Naive thymus-derived CD8-positive, alpha-beta T cell (primary cell): ENCODE measurements at regions not wholly inside any gene's neighbourhood (a gene's known extent, or its start where the extent isn't known, plus 50 kb on each side); places are given as distances from the start of the nearest gene placed in this dataset.
"Not testable (repeated sequence)": the region's sequence is repeated elsewhere in the genome, so short reads cannot be mapped to it uniquely, and the experiment has no call there.

Experiments used
- ATAC-seq, 2 donors: fragments of 150-1000 bp; cut with Tn5 transposase in 1 of 2; sonication (Bioruptor Pico), chemical (Tn5 transposase) in 1 of 2; 1 replicate in 1 of 2; 2 replicates in 1 of 2; pipeline ENCODE4 v1.10.0; 2021; ENCODE audit warnings: mild to moderate bottlenecking in 2 of 2, moderate library complexity in 2 of 2
- POLR2A ChIA-PET: fragments of 350-600 bp; sonication (Branson Sonifier 250); formaldehyde crosslinking; loops from one replicate; lab custom pipeline; 2021; ENCODE audit warnings: antibody characterized with exemption; lab: Charles Lee
- DNase-seq, 10 donors: peaks; one replicate each; pipeline versions ENCODE4 v3.0.0 to v3.0.0-alpha.2; 2020 to 2022
- H3K27ac Mint-ChIP-seq, 10 donors: one replicate each; pipeline ENCODE4 v1.8.0; 2020 to 2022; ENCODE audit warnings: mild to moderate bottlenecking in 10 of 10, mixed read lengths in 10 of 10, moderate library complexity in 4 of 10, inconsistent platforms in 1 of 10
- H3K27me3 Mint-ChIP-seq, 5 donors: one replicate each; pipeline ENCODE4 v1.8.0; 2021 to 2022; ENCODE audit warnings: mixed read lengths in 5 of 5
- H3K36me3 Mint-ChIP-seq, 3 donors: one replicate each; pipeline ENCODE4 v1.8.0; 2020 to 2022; ENCODE audit warnings: mixed read lengths in 3 of 3, mild to moderate bottlenecking in 2 of 3, inconsistent platforms in 1 of 3
- H3K4me1 Mint-ChIP-seq, 4 donors: one replicate each; pipeline ENCODE4 v1.8.0; 2021 to 2022; ENCODE audit warnings: mixed read lengths in 4 of 4
- H3K4me3 Mint-ChIP-seq, 10 donors: one replicate each; pipeline ENCODE4 v1.8.0; 2020 to 2022; ENCODE audit warnings: mild to moderate bottlenecking in 10 of 10, mixed read lengths in 10 of 10, moderate library complexity in 6 of 10, inconsistent platforms in 1 of 10
- H3K9me3 Mint-ChIP-seq, 9 donors: one replicate each; pipeline ENCODE4 v1.8.0; 2020 to 2022; ENCODE audit warnings: mixed read lengths in 9 of 9, mild to moderate bottlenecking in 3 of 9, inconsistent platforms in 1 of 9, moderate library complexity in 1 of 9

- H3K4me1 Mint-ChIP-seq, result no peaks in the 10 kb centered on the region
- no peak overlapping the region for H3K27ac Mint-ChIP-seq
- no peak overlapping the region for H3K4me3 Mint-ChIP-seq
- peaks cover 0 to 1% (median 0%) of the 10 kb centered on the region in 5 donors for H3K27me3 Mint-ChIP-seq
- no peaks in the 10 kb centered on the region for H3K36me3 Mint-ChIP-seq
- H3K9me3 Mint-ChIP-seq, result peaks cover 0 to 6% (median 0%) of the 10 kb centered on the region in 9 donors
- POLR2A ChIA-PET, result no interaction called here
- ATAC-seq, result no peak
- DNase-seq, result no peak
Observed at GRCh38 chr4:147247579-147247978, 233.3 kb upstream of the EDNRA start.

DNA sequence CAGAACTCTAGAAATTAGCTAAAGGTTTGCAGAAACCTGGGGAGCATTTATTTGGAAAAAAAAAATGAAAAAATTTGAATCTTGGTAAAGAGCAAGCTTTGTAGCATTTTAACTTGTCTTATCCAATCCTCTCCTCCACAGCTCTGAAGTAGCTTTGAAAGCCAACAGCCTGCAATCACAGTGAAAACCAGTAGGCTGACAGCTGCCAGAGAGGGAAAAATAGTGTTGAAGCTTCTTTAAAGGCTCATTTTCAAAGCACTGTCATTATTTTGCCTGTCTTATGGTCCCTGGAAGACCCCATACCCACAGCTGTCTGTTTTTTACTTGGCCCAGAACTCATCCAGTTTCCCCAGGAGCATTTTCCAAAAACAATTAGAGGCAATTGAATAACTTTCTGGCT, 230.8 kb upstream of the EDNRA start:
- DNase-seq (no peak), ATAC-seq (no peak)
- H3K4me3 Mint-ChIP-seq, result no peak overlapping the region
- peaks cover 0 to 5% (median 0%) of the 10 kb centered on the region in 3 donors for H3K36me3 Mint-ChIP-seq
- H3K27me3 Mint-ChIP-seq, result peaks cover 0 to 6% (median 2%) of the 10 kb centered on the region in 5 donors
- H3K9me3 Mint-ChIP-seq, result peaks cover 0 to 12% (median 3%) of the 10 kb centered on the region in 9 donors
- no peak overlapping the region for H3K27ac Mint-ChIP-seq
- POLR2A ChIA-PET, result no interaction called here
- no peaks in the 10 kb centered on the region for H3K4me1 Mint-ChIP-seq

GRCh38 chr4:147255268-147255667, 225.6 kb upstream of the EDNRA start:
- H3K4me3 Mint-ChIP-seq, POLR2A ChIA-PET, H3K4me1 Mint-ChIP-seq, H3K36me3 Mint-ChIP-seq, H3K27ac Mint-ChIP-seq, ATAC-seq, H3K27me3 Mint-ChIP-seq: not testable (repeated sequence)
- peaks cover 0 to 17% (median 3%) of the 10 kb centered on the region in 9 donors for H3K9me3 Mint-ChIP-seq
- peak in 1 of 10 donors; percentile 62 for DNase-seq

DNA sequence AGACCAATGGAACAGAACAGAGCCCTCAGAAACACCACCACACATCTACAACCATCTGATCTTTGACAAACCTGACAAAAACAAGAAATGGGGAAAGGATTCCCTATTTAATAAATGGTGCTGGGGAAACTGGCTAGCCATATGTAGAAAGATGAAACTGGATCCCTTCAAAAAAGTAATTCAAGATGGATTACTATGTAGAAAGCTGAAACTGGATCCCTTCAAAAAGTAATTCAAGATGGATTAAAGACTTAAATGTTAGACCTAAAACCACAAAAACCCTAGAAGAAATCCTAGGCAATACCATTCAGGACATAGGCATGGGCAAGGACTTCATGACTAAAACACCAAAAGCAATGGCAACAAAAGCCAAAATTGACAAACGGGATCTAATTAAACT, 221.6 kb upstream of the EDNRA start:
- H3K27me3 Mint-ChIP-seq, H3K4me3 Mint-ChIP-seq, DNase-seq, H3K36me3 Mint-ChIP-seq, POLR2A ChIA-PET, H3K4me1 Mint-ChIP-seq, H3K27ac Mint-ChIP-seq, ATAC-seq: not testable (repeated sequence)
- peaks cover 0 to 14% (median 2%) of the 10 kb centered on the region in 9 donors for H3K9me3 Mint-ChIP-seq

GRCh38 chr4:147284256-147284835, 196.6 kb upstream of the EDNRA start:
- DNase-seq, result no peak
- H3K27ac Mint-ChIP-seq, result no peak overlapping the region
- peaks cover 0 to 23% (median 0%) of the 10 kb centered on the region in 5 donors for H3K27me3 Mint-ChIP-seq
- H3K9me3 Mint-ChIP-seq, result peaks cover 0 to 17% (median 6%) of the 10 kb centered on the region in 9 donors
- ATAC-seq, result no peak
- no peaks in the 10 kb centered on the region for H3K36me3 Mint-ChIP-seq
- POLR2A ChIA-PET, result no interaction called here
- no peak overlapping the region for H3K4me3 Mint-ChIP-seq
- H3K4me1 Mint-ChIP-seq, result no peaks in the 10 kb centered on the region

GRCh38 chr4:147284935-147285334, 196.0 kb upstream of the EDNRA start:
- no peaks in the 10 kb centered on the region for H3K36me3 Mint-ChIP-seq
- no peaks in the 10 kb centered on the region for H3K4me1 Mint-ChIP-seq
- ATAC-seq, result no peak
- no peak overlapping the region for H3K4me3 Mint-ChIP-seq
- H3K9me3 Mint-ChIP-seq, result peaks cover 0 to 17% (median 6%) of the 10 kb centered on the region in 9 donors
- peaks cover 0 to 18% (median 0%) of the 10 kb centered on the region in 5 donors for H3K27me3 Mint-ChIP-seq
- POLR2A ChIA-PET, result no interaction called here
- DNase-seq, result no peak
- H3K27ac Mint-ChIP-seq, result no peak overlapping the region

DNA sequence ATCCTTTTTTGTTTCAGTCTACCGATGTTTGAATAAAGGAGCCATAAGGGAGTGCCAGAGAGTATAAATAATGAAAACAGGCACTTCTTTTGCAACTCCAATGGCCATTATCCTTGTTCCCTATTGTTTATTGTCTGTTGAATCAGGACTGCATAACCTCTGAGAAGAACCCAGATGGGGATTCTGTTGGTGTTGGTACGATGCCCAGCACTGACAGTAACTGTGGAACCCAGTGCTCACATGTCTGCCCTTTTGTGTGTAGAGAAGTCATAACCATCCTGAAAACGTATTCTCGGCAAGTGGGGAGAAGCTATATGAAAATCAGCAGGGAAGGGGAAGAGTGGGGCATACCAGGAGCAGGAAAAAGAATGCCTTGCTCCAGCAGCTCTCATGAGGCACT, 195.1 kb upstream of the EDNRA start:
- H3K9me3 Mint-ChIP-seq, result peaks cover 0 to 13% (median 0%) of the 10 kb centered on the region in 9 donors
- no peak overlapping the region for H3K27ac Mint-ChIP-seq
- DNase-seq (no peak), ATAC-seq (no peak)
- no peaks in the 10 kb centered on the region for H3K4me1 Mint-ChIP-seq
- H3K36me3 Mint-ChIP-seq, result no peaks in the 10 kb centered on the region
- no peak overlapping the region for H3K4me3 Mint-ChIP-seq
- H3K27me3 Mint-ChIP-seq, result peaks cover 0 to 14% (median 0%) of the 10 kb centered on the region in 5 donors
- POLR2A ChIA-PET, result no interaction called here

DNA sequence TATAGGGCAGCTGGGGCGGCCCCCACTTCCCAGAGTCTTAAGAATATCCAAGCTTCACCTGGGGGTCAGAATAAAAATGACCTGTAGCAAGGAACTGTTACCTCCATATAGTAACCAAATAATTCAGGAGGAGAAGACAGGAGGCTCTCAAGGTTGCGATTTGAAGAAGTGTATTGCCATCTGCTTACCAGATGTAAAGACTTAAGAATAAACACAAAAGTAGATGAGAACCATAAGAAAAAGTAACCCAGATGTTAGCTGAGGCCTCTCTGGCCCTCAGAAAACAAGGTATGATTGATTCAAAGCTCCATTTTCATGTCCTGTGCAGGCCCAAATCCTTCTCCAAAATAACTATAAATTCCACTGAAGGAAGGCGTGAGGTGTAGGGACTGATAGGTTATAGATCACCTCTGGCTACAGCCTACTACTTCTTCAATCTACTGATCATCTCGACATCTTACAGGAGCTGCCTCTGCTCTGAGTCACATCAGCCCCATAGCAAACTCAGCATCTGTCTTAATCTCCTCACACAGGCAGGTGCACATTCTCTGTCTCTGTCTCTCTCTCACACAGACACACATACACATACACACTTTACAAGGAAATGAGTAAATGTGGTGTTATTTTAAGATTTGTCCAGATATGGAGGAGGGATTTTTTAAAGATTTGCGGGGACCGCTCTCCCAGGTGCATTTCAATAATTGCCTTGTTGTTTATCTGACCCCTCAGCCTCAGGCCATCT, 193.9 kb upstream of the EDNRA start:
- POLR2A ChIA-PET, result no interaction called here
- no peak overlapping the region for H3K27ac Mint-ChIP-seq
- peaks cover 0 to 10% (median 0%) of the 10 kb centered on the region in 9 donors for H3K9me3 Mint-ChIP-seq
- no peaks in the 10 kb centered on the region for H3K36me3 Mint-ChIP-seq
- H3K4me1 Mint-ChIP-seq, result no peaks in the 10 kb centered on the region
- ATAC-seq (no peak), DNase-seq (no peak)
- no peak overlapping the region for H3K4me3 Mint-ChIP-seq
- H3K27me3 Mint-ChIP-seq, result peaks cover 0 to 14% (median 0%) of the 10 kb centered on the region in 5 donors

DNA sequence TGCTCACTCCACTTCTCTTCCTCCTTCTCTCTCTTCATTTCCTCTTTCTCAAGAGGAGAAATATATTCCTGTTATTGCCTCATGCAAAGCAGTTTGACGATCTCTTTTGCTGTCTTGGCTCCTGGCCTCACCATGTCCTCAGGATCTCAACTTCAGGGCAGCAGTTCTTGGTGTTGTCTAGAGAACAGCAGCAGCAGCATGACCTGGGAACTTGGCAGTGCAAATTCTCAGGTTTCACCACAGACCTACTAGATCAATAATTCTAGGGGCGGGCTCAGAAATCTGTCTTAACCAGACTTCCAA, 193.4 kb upstream of the EDNRA start:
- Mint-ChIP-seq H3K36me3 (no peaks in the 10 kb centered on the region), H3K27me3 (peaks cover 0 to 14% (median 0%) of the 10 kb centered on the region in 5 donors), H3K27ac (no peak overlapping the region), H3K4me3 (no peak overlapping the region), H3K9me3 (peaks cover 0 to 10% (median 0%) of the 10 kb centered on the region in 9 donors), H3K4me1 (no peaks in the 10 kb centered on the region)
- ATAC-seq (no peak), DNase-seq (no peak)
- POLR2A ChIA-PET, result no interaction called here

DNA sequence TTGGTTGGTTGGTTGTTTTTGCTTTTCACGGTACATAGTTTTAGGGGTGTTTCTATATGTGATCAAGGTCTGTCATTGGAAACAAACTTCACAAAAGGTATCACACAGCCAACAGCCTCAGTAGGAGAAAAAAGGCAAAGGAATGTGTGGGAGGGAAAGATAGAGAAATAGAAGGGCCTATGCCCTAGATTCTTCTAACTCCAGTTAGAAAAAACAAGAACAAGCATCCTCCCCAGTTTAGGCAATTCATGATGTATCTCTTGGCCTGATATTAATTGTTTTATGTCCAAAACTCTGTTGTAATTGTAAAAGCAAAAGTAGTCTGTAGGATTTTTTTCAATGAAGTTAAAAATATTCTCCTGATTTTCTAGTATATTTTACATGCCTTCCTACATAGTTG, 192.4 kb upstream of the EDNRA start:
- no peaks in the 10 kb centered on the region for H3K36me3 Mint-ChIP-seq
- DNase-seq (no peak), ATAC-seq (no peak)
- H3K4me1 Mint-ChIP-seq, result no peaks in the 10 kb centered on the region
- H3K27ac Mint-ChIP-seq, result no peak overlapping the region
- H3K27me3 Mint-ChIP-seq, result peaks cover 0 to 14% (median under 1%) of the 10 kb centered on the region in 5 donors
- peaks cover 0 to 10% (median 0%) of the 10 kb centered on the region in 9 donors for H3K9me3 Mint-ChIP-seq
- POLR2A ChIA-PET, result no interaction called here
- H3K4me3 Mint-ChIP-seq, result no peak overlapping the region

GRCh38 chr4:147289181-147289580, 191.7 kb upstream of the EDNRA start:
- H3K4me1 Mint-ChIP-seq, result no peaks in the 10 kb centered on the region
- POLR2A ChIA-PET, result no interaction called here
- DNase-seq (no peak), ATAC-seq (no peak)
- H3K36me3 Mint-ChIP-seq, result no peaks in the 10 kb centered on the region
- H3K27ac Mint-ChIP-seq, result no peak overlapping the region
- peaks cover 0 to 14% (median 0%) of the 10 kb centered on the region in 9 donors for H3K9me3 Mint-ChIP-seq
- no peak overlapping the region for H3K4me3 Mint-ChIP-seq
- H3K27me3 Mint-ChIP-seq, result peaks cover 0 to 14% (median 1%) of the 10 kb centered on the region in 5 donors

DNA sequence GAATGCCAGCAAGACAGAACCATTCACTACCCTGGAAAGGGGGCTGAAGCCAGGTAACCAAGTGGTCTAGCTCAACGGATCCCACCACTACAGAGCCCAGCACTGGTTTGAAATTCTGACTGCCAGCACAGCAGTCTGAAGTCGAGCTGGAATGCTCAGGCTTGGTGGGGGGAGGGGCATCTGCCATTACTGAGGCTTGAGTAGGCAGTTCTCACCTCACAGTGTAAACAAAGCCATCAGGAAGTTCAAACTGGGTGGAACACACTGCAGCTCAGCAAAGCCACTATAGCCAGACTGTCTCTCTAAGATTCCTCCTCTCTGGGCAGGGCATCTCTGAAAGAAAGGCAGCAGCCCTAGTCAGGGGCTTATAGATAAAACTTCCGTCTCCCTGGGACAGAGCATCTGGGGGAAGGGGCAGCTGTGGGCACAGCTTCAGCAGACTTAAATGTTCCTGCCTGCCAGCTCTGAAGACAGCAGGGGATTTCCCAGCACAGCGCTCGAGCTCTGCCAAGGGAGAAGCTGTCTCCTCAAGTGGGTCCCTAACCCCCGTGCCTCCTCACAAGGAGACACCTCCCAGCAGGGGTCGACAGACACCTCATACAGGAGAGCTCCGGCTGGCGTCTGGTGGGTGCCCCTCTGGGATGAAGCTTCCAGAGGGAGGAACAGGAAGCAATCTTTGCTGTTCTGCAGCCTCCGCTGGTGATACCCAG, 188.1 kb upstream of the EDNRA start:
- not testable (repeated sequence) for H3K27ac Mint-ChIP-seq
- peaks cover 0 to 12% (median 2%) of the 10 kb centered on the region in 5 donors for H3K27me3 Mint-ChIP-seq
- peaks cover 0 to 32% (median 8%) of the 10 kb centered on the region in 9 donors for H3K9me3 Mint-ChIP-seq

DNA sequence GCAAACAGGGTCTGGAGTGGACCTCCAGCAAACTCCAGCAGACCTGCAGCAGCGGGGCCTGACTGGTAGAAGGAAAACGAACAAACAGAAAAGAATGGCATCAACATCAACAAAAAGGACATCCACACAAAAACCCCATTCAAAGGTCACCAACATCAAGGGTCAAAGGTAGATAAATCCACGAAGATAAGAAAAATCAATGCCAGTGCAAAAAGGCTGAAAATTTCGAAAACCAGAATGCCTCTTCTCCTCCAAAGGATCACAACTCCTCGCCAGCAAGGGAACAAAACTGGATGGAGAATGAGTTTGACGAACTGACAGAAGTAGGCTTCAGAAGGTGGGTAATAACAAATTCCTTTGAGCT, 187.6 kb upstream of the EDNRA start:
- H3K4me3 Mint-ChIP-seq, DNase-seq, ATAC-seq, H3K4me1 Mint-ChIP-seq, H3K36me3 Mint-ChIP-seq, POLR2A ChIA-PET: not testable (repeated sequence)
- Mint-ChIP-seq H3K9me3 (peaks cover 0 to 32% (median 12%) of the 10 kb centered on the region in 9 donors), H3K27ac (peak overlapping the region in 1 of 10 donors; percentile 9), H3K27me3 (peaks cover 0 to 12% (median 2%) of the 10 kb centered on the region in 5 donors)

More for the DNA sequence above, 188.1 kb upstream of the EDNRA start:
- ATAC-seq, H3K4me1 Mint-ChIP-seq, DNase-seq, H3K4me3 Mint-ChIP-seq, H3K36me3 Mint-ChIP-seq, POLR2A ChIA-PET: not testable (repeated sequence)
